GM19240 (cell line): ENCODE measurements at regions not wholly inside any gene's neighbourhood (a gene's known extent, or its start where the extent isn't known, plus 50 kb on each side); places are given as distances from the start of the nearest gene placed in this dataset.

Experiments
- DNase-seq: peaks from one replicate; pipeline ENCODE4 v3.0.0; 2011; ENCODE audit warnings: low spot score; ENCODE audit not compliant: insufficient read length

GRCh38 chr9:134987376-134987775, 69.7 kb upstream of the FCN1 start:
- no peak for DNase-seq

- no peak for DNase-seq
Measured at GRCh38 chr9:134987906-134988700, 70.4 kb upstream of the FCN1 start.

DNA sequence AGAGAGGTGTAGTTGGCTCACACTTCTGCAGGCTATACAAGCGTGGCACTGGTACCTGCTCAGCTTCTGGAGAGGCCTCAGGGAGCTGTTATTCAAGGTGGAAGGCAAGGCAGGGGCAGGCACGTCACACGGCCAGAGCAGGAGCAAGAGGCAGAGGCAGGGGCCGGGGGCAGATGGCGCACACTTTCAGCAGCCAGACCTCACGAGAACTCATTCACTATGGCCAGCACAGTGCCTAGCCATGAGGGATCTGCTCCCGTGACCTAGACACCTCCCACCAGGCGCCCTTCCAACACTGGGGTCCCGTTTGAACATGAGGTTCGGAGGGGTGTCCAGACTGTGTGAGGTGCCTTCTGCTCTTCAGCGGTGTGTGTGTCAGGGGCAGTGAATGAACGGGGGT, 71.0 kb upstream of the FCN1 start:
- DNase-seq = no peak

DNA sequence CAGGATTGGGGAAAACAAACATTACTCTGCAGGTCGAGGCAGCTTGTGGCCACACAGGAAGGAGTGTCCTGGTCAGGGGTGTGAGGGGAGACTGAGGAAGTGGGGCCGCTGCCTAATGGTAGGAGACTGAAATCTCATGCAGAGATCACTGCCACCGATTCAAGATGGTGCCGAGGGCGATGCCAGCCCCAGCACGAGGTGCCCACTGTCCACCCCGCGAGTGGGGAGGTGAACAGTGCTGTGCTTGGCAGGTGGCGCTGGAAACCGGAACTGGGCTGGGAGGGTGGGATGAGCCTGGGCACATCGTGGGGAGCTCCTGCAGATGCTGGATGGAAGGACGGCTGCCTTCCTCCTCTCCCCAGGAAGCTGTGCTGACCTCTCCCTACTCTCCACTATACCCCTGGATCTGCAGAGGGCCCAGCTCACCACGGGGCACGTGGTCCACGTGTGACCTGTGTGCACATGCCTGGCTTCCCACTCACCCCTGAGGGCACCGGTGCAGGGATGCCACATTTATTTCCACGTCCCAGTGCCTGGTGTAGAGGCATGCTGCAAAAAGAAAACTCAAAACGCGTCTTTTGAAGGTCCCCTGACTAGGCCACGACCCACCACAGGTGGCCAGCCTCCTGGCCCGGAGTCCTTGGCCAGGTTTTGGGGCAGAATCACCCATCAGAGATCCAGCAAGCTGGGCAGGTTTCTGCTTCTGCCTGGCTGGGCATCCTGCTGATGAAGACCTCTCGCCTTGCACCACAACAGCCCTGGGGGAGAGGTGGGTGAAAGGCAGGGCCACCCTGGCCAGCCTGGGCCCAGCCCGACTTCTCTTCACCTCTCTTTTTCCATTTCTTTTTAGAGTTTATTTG, 71.7 kb upstream of the FCN1 start:
- no peak for DNase-seq

- DNase-seq = no peak
Measured at GRCh38 chr9:134991808-134992754, 74.4 kb upstream of the FCN1 start.

DNA sequence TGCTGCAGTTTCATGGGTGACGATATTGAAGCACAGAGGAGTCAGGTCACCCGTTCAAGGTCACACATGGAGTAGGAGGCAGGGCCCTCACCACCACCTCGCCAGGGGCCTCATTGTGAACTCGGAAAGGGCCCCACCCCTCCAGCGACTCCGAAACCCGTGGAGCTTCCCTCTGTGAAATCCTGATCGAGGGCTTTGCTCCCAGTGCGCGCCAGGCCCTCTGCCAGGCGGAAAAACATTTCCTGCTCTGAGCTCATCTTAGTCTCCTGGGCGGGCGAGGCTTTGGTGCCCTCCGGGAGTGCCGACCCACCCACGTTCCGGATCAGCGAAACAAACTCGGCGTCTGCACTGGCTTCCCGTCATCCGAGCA, 75.0 kb upstream of the FCN1 start:
- DNase-seq = no peak

GRCh38 chr9:134993416-134993815, 75.7 kb upstream of the FCN1 start:
- no peak for DNase-seq

DNA sequence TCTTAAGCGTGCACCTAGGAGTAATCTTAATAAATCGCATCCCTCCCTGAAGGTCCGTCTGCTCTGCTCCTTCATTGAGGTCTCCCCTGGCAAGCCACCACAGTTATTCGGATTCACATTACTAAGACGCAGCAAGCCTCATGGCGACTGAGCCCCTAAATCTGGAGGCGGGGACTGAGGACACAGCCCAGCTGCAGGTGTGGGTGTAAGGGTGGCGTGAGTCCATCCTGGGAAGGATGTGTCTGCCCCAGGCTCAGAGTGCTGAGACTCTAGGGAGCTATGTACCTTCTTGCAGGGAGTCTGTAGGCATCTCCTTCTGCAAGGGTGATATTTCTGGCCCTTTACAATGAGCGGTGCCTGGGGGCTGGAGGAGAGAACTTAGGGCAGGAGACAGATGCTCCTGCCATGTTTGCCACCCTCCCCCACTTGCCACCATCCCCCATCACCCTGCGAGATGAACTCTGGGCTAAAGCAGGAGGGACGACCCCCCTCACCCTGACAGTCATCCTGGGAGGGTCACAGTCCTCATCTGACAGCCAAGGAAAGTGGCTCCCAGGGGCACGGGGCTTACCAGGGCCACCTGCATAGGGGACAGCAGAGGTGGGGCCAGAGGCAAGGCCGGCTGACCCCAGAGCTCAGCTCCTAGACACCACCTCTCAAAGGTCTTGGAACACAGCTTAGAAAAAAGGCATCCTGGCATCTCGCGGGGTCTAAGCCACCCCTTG, 76.4 kb upstream of the FCN1 start:
- no peak for DNase-seq

DNA sequence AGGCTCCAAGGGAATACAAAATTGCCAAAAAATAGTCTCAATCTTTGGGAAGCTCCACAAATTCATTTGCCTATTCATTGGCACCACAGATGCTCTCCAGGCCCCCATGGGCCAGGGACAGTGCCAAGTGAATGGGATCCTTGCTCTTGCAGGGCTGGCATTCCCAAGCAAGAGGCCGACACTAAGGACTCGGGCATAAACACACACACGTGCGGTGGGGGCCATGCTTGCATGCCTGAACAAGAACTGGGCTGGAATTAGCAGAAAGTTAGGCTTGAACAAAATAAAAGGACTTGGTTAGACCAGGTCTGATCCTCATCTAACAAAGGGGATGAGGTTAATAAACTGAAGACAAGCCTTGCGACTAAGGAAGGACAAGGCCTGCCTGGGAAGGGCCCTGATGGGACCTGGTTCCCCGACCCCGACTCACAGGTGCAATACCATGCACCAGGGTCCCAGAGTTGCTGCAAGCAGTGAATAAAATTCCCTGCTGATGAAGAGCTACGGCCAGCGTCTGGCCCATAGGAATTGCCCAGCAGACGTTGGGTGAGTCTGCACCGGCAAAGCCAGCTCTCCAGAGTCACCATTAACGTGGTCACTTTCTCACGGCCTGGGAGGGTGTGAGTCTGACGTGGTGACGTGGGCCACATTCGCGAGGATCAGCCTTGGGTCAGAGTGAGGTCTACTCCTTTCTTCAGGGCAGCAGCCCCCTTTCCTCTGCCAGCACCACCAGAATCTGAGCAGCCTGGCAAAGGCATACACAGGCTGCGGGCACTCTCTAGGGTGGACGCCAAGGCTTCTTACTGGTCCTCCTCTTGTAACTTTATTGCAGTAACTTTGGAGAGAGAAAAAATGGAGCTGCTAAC, 77.4 kb upstream of the FCN1 start:
- DNase-seq = no peak

DNA sequence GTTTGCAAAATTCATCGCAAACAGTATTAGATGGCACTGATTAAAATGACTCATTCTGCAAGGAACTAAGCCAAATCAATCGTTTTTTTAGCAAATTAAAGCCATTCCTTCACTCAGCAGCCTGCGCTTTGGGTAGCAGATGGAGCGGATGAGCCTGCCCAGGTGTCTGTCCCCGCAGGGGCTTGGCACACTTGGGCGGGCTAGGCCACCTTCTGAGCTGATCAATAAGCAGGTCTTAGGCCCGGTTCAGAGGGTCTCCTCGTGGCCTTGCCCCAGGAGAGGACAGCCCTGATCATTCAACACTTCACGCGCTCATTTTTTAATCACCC, 78.0 kb upstream of the FCN1 start:
- DNase-seq = no peak

GRCh38 chr9:134996591-134997530, 79.1 kb upstream of the FCN1 start:
- DNase-seq = no peak

DNA sequence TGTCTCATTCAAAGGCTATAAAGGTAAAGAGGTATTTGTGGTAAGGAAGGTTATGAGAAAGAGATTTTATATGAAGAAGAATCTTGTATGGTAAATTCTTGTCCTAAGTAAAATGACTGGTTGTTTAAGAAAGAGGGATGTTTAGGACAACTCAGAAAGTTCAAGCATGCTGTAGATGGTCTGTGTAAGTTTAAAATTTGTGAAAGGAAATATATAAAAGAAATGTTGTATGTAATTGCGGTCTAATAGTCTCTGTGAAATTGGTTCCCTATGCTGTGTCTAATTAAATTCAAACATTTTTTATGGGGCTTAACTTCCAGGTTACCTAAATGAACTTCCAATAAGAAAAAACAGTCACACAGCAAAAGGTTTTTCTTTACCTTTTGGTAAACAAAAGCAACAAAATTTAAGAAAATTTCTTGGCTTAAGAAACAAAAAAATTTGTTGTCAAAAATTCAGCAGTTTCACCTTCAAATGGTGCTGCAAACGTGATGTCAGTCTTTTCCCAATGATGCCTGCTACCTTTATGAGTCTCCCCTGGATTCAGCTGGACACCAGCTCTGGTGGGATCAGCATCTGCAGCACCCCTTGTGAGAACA, 83.0 kb upstream of the FCN1 start:
- DNase-seq = no peak

- no peak for DNase-seq
Measured at GRCh38 chr9:135001526-135001925, 83.8 kb upstream of the FCN1 start.

- no peak for DNase-seq
Measured at GRCh38 chr9:135002336-135002735, 84.6 kb upstream of the FCN1 start.

- DNase-seq = no peak
Measured at GRCh38 chr9:135002802-135003201, 84.7 kb upstream of the OLFM1 start.

GRCh38 chr9:135004772-135005171, 82.7 kb upstream of the OLFM1 start:
- DNase-seq = no peak

- DNase-seq = no peak
Measured at GRCh38 chr9:135006911-135007570, 80.4 kb upstream of the OLFM1 start.

DNA sequence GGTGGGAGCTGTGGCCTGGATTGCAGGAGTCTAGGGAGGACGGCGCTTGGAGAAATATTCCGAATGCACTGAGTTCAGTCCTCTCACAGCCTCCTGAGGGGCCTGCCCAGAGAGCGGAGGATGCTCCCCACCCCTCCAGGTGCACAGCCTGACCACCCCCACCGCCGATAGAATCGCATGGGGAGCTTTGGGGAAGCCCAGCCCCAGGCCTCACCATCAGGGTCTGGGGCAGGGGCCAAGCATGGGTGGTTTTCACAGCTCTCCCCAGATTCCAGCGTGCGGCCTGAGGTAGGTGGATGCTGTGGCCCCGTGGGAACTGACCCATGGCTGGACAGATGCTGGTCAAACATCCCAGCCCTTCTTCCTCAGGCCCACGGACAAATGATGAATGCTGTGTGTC, 79.9 kb upstream of the OLFM1 start:
- DNase-seq = no peak
